B cell (primary cell): ENCODE measurements at regions not wholly inside any gene's neighbourhood (a gene's known extent, or its start where the extent isn't known, plus 50 kb on each side); places are given as distances from the start of the nearest gene placed in this dataset.

Source experiments
- ATAC-seq: fragments of 200-7000 bp; cut with Tn5 transposase; one replicate; pipeline ENCODE4 v1.10.0; 2021; ENCODE audit warnings: low read depth, mild to moderate bottlenecking, moderate number of reproducible peaks, moderate library complexity
- CTCF ChIA-PET: fragments of 350-600 bp; sonication (Branson Sonifier 250); formaldehyde crosslinking; loops from one replicate; lab custom pipeline; 2021; ENCODE audit warnings: antibody characterized with exemption, inconsistent platforms; lab: Charles Lee
- POLR2A ChIA-PET: fragments of 350-600 bp; sonication (Branson Sonifier 250); formaldehyde crosslinking; loops from one replicate; lab custom pipeline; 2021; ENCODE audit warnings: antibody characterized with exemption; lab: Charles Lee
- DNase-seq: peaks from one replicate; pipeline ENCODE4 v3.0.0; 2013
- H2AFZ ChIP-seq: 2 replicates; pipeline ENCODE4 v1.6.1; 2012; ENCODE audit warnings: mild to moderate bottlenecking, low read depth, low read length; ENCODE audit not compliant: insufficient read depth, poor library complexity, severe bottlenecking
- H3K27ac ChIP-seq, 2 donors: 1 replicate in 1 of 2; 2 replicates in 1 of 2; pipeline ENCODE4 v1.5.1; 2012 to 2013; ENCODE audit warnings: low read length in 2 of 2, mild to moderate bottlenecking in 2 of 2, moderate library complexity in 1 of 2
- H3K27me3 ChIP-seq, 4 experiments: fragments of 200-600 bp in 1 of 4; sonication (generic) in 1 of 4; replicated peaks in 1 of 4; 1 replicate in 2 of 4; 2 replicates in 2 of 4; pipeline versions ENCODE4 v1.6.1 to v1.7.0; 2013 to 2016; ENCODE audit warnings: low read length in 3 of 4, mild to moderate bottlenecking in 2 of 4, mixed read lengths in 1 of 4, moderate library complexity in 1 of 4; ENCODE audit not compliant: insufficient read depth in 4 of 4, control insufficient read depth in 3 of 4; ENCODE audit errors: control extremely low read depth in 1 of 4
- H3K36me3 ChIP-seq, 2 experiments: replicated peaks in 1 of 2; 1 replicate in 1 of 2; 2 replicates in 1 of 2; pipeline versions ENCODE4 v1.6.1 to v1.7.1; 2013; ENCODE audit warnings: low read length in 1 of 2; ENCODE audit not compliant: insufficient read depth in 2 of 2, control insufficient read depth in 1 of 2; ENCODE audit errors: control extremely low read depth in 1 of 2, extremely low read depth in 1 of 2
- H3K4me1 ChIP-seq, 2 donors: fragments of 200-600 bp in 1 of 2; sonication (generic) in 1 of 2; 1 replicate in 1 of 2; 2 replicates in 1 of 2; pipeline versions ENCODE4 v1.5.1 to v1.6.1; 2013 to 2017; ENCODE audit warnings: low read length in 2 of 2; ENCODE audit not compliant: control insufficient read depth in 2 of 2, insufficient read depth in 2 of 2
- H3K4me2 ChIP-seq: replicated peaks from 2 replicates; pipeline ENCODE3; 2012; ENCODE audit warnings: mild to moderate bottlenecking, low read depth, low read length; ENCODE audit not compliant: poor library complexity, severe bottlenecking
- H3K4me3 ChIP-seq, 5 experiments: fragments of 200-600 bp in 1 of 5; sonication (generic) in 1 of 5; 1 replicate in 3 of 5; 2 replicates in 2 of 5; pipeline versions ENCODE4 v1.5.1 to v1.7.0; 2011 to 2016; ENCODE audit warnings: low read length in 4 of 5, mild to moderate bottlenecking in 4 of 5, low read depth in 2 of 5, control low read depth in 1 of 5, moderate library complexity in 1 of 5; ENCODE audit not compliant: insufficient read depth in 1 of 5; ENCODE audit errors: control extremely low read depth in 1 of 5, extremely low read depth in 1 of 5
- H3K79me2 ChIP-seq: fragments of 200-600 bp; sonication (generic); one replicate; pipeline ENCODE4 v1.6.0; 2016; ENCODE audit warnings: low read length; ENCODE audit not compliant: control insufficient read depth, insufficient read depth
- H3K9ac ChIP-seq: fragments of 200-600 bp; sonication (generic); 2 replicates; pipeline ENCODE4 v1.6.1; 2017; ENCODE audit warnings: mild to moderate bottlenecking, low read length, moderate library complexity
- H3K9me3 ChIP-seq, 3 donors: one replicate each; pipeline versions ENCODE4 v1.6.1 to v1.7.1; 2013; ENCODE audit warnings: low read length in 2 of 3; ENCODE audit not compliant: control insufficient read depth in 2 of 3, insufficient read depth in 1 of 3; ENCODE audit errors: control extremely low read depth in 1 of 3
- H4K20me1 ChIP-seq: 2 replicates; pipeline ENCODE4 v1.6.0; 2012; ENCODE audit warnings: mild to moderate bottlenecking, low read length; ENCODE audit not compliant: insufficient read depth, control insufficient read depth, poor library complexity, severe bottlenecking
- H3K27ac Mint-ChIP-seq: one replicate; pipeline ENCODE4 v1.8.0; 2021; ENCODE audit warnings: mixed read lengths
- H3K27me3 Mint-ChIP-seq: one replicate; pipeline ENCODE4 v1.8.0; 2021; ENCODE audit warnings: mixed read lengths
- H3K4me1 Mint-ChIP-seq: one replicate; pipeline ENCODE4 v1.8.0; 2021; ENCODE audit warnings: mixed read lengths
- H3K4me3 Mint-ChIP-seq: one replicate; pipeline ENCODE4 v1.8.0; 2021; ENCODE audit warnings: mixed read lengths
- H3K9me3 Mint-ChIP-seq: one replicate; pipeline ENCODE4 v1.8.0; 2022; ENCODE audit warnings: mixed read lengths; ENCODE audit not compliant: insufficient read depth
- EZH2 ChIP-seq: IDR thresholded peaks from 2 replicates; pipeline ENCODE4 v1.6.1; 2012; ENCODE audit warnings: borderline replicate concordance, low read depth, mild to moderate bottlenecking, moderate library complexity, low read length; ENCODE audit not compliant: insufficient read depth, poor library complexity, severe bottlenecking
- WGBS: methylation state at CpG from one replicate; pipeline ENCODE4 v1.1.5; 2013; ENCODE audit warnings: missing lambda C conversion rate; ENCODE audit not compliant: insufficient coverage; 5-methylcytosine and 5-hydroxymethylcytosine counted together
- intact Hi-C: fragments of 100-400 bp; cut with micrococcal nuclease; formaldehyde crosslinking; loops from one replicate; pipeline ENCODE4 v1.10.0; 2022
- TF ChIP-seq, protein P1 (sequence below): fragments of 200-600 bp; IDR thresholded peaks from one replicate; pipeline ENCODE4 v1.8.0; 2022; ENCODE audit warnings: antibody characterized with exemption, mild to moderate bottlenecking

DNA sequence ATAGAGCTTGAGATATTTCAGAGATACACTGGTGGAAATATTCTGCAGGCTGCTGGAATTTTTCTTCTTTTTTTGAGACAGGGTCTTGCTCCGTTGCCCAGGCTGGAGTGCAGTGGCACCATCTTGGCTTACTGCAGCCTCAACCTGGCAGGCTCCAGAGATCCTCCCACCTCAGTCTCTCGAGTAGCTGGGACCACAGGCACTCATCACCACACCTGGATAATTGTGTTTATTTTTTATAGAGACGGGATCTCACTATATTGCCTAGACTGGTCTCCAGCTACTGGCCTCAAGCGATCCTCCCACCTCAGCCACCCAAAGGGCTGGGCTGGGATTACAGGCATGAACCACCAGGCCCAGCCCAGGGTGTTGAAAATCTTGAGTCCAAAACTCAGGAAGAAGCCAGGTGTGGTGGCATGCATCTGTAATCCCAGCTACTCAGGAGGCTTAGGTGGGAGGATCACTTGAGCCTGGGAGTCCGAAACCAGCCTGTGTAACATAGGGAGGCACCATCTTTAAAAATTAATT lies 55.7 kb upstream of the FOXK1 start:
- ChIA-PET CTCF (interaction anchor here (0.9 kb wide), 1 partner anchor 15 kb away, joined by 3 read pairs; no protein-coding TSS in a partner anchor), POLR2A (no interaction called here)
- no peak overlapping the region for H3K4me3 ChIP-seq
- WGBS = no CpG with 5 or more reads among the region's 5 CpGs
- Mint-ChIP-seq H3K4me1 (no peaks in the 10 kb centered on the region), H3K27ac (no peak overlapping the region), H3K27me3 (peaks cover 4% of the 10 kb centered on the region), H3K4me3 (no peak overlapping the region), H3K9me3 (no peaks in the 10 kb centered on the region)
- H3K27ac ChIP-seq = no peak overlapping the region
- no peaks in the 10 kb centered on the region for H3K4me1 ChIP-seq
- intact Hi-C loops = no loop called here
- H2AFZ ChIP-seq = no peak overlapping the region
- no peak for DNase-seq
- no peaks in the 10 kb centered on the region for H3K79me2 ChIP-seq
- ATAC-seq = no peak
- H3K36me3 ChIP-seq = no peaks in the 10 kb centered on the region
- H3K9ac ChIP-seq = no peak overlapping the region
- no peaks in the 10 kb centered on the region for H3K27me3 ChIP-seq
- TF ChIP-seq EZH2 = no peak
- TF ChIP-seq, protein P1, sequence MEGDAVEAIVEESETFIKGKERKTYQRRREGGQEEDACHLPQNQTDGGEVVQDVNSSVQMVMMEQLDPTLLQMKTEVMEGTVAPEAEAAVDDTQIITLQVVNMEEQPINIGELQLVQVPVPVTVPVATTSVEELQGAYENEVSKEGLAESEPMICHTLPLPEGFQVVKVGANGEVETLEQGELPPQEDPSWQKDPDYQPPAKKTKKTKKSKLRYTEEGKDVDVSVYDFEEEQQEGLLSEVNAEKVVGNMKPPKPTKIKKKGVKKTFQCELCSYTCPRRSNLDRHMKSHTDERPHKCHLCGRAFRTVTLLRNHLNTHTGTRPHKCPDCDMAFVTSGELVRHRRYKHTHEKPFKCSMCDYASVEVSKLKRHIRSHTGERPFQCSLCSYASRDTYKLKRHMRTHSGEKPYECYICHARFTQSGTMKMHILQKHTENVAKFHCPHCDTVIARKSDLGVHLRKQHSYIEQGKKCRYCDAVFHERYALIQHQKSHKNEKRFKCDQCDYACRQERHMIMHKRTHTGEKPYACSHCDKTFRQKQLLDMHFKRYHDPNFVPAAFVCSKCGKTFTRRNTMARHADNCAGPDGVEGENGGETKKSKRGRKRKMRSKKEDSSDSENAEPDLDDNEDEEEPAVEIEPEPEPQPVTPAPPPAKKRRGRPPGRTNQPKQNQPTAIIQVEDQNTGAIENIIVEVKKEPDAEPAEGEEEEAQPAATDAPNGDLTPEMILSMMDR = no peak
- no peak overlapping the region for H3K4me2 ChIP-seq
- H3K9me3 ChIP-seq = peaks cover 0 to 13% (median 9%) of the 10 kb centered on the region in 3 donors
- no peaks in the 10 kb centered on the region for H4K20me1 ChIP-seq

GRCh38 chr7:4629287-4629895 lies 52.7 kb upstream of the FOXK1 start:
- ChIA-PET CTCF (no interaction called here), POLR2A (no interaction called here)
- no peaks in the 10 kb centered on the region for H3K4me1 Mint-ChIP-seq
- Histone ChIP-seq H2AFZ (no peak overlapping the region), H3K4me3 (no peak overlapping the region), H3K4me2 (no peak overlapping the region), H3K79me2 (no peaks in the 10 kb centered on the region), H3K27me3 (no peaks in the 10 kb centered on the region), H3K9me3 (no peaks in the 10 kb centered on the region), H3K9ac (no peak overlapping the region), H3K36me3 (no peaks in the 10 kb centered on the region), H3K4me1 (no peaks in the 10 kb centered on the region), H3K27ac (no peak overlapping the region), H4K20me1 (no peaks in the 10 kb centered on the region)
- DNase-seq (no peak), ATAC-seq (no peak)
- H3K4me3 Mint-ChIP-seq = no peak overlapping the region
- peaks cover 14% of the 10 kb centered on the region for H3K27me3 Mint-ChIP-seq
- 66% methylated on average over 4 of the region's 8 CpGs for WGBS
- H3K27ac Mint-ChIP-seq = no peak overlapping the region
- H3K9me3 Mint-ChIP-seq = no peaks in the 10 kb centered on the region
- TF ChIP-seq, protein P1 = no peak
- TF ChIP-seq EZH2 = no peak
- intact Hi-C loops = no loop called here
